Heart left ventricle (tissue), 13 donors: ENCODE measurements at regions not wholly inside any gene's neighbourhood (a gene's known extent, or its start where the extent isn't known, plus 50 kb on each side); places are given as distances from the start of the nearest gene placed in this dataset.

ENCODE experiments used
- POLR2A ChIP-seq, 2 donors: fragments of 450-650 bp; IDR thresholded peaks; one replicate each; pipeline ENCODE4 v1.6.1; 2017; ENCODE audit warnings: antibody characterized with exemption in 2 of 2, mild to moderate bottlenecking in 2 of 2, moderate library complexity in 2 of 2
- TF ChIP-seq, protein P1 (sequence below), 12 donors: fragments of 200-600 bp; sonication (generic) in 4 of 12; IDR thresholded peaks; one replicate each; pipeline versions ENCODE4 v1.5.0 to v1.8.0; 2018 to 2022; ENCODE audit warnings: antibody characterized with exemption in 12 of 12, mild to moderate bottlenecking in 5 of 12
- donor health status: ischemic (EF 13 %, LVEDD 7.1; RV severe dilation, severe dysfunction).
- donor health status: DM: no; HTN: yes; CAD: no.
- donor health status: DM: no; HTN: no; CAD: no.
- donor health status: ischemic (EF 25% LVEDD 6.9; RV normal size, moderate dysfunction).
- donor health status: ischemic (EF 25% LVEDD 5.7; RV mildly dilated, moderate dysfunction).
- donor health status: ischemic (EF 35%, LVEDD 5.7; RV mildly dilated, moderate dysfunction).
- donor health status: nonischemic (EF 11% LVEDD 7.7; RV severe dilation, severe dysfunction).
- donor health status: DM: yes; HTN: yes; CAD: no.
- donor health status: PGD.
- donor health status: ischemic (EF 29% LVEDD 5.4; RV normal size, mild dysfunction).
- donor health status: nonischemic (EF 23%, LVEDD 6.1; RV moderate dilation, normal function).

DNA sequence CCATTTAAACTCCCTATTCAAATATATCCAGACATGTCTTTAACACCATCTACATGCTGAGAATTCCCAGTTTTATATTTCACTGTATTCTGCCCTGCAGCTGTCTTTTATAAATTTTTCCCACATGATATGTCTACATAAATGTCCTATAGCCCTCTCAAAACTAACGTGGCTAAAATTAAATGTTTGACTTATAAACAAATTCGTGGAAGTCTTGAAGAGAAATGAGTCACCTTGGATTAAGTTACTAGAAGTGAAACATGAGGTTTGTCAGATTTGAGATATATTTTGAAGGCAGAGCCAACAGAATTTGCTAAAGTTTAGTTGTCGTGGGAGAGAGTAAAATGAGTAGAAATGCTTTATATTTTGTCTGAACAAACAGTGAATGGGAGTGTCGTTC lies 386.9 kb upstream of the CNTNAP2 start:
- TF ChIP-seq, protein P1, sequence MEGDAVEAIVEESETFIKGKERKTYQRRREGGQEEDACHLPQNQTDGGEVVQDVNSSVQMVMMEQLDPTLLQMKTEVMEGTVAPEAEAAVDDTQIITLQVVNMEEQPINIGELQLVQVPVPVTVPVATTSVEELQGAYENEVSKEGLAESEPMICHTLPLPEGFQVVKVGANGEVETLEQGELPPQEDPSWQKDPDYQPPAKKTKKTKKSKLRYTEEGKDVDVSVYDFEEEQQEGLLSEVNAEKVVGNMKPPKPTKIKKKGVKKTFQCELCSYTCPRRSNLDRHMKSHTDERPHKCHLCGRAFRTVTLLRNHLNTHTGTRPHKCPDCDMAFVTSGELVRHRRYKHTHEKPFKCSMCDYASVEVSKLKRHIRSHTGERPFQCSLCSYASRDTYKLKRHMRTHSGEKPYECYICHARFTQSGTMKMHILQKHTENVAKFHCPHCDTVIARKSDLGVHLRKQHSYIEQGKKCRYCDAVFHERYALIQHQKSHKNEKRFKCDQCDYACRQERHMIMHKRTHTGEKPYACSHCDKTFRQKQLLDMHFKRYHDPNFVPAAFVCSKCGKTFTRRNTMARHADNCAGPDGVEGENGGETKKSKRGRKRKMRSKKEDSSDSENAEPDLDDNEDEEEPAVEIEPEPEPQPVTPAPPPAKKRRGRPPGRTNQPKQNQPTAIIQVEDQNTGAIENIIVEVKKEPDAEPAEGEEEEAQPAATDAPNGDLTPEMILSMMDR (IDR thresholded peaks at IDR 0.05), result no peak
- TF ChIP-seq POLR2A (IDR thresholded peaks at IDR 0.05), result no peak
